H1 (cell line): ENCODE measurements at regions not wholly inside any gene's neighbourhood (a gene's known extent, or its start where the extent isn't known, plus 50 kb on each side); places are given as distances from the start of the nearest gene placed in this dataset.

Source experiments
- CTCF ChIA-PET: fragments of 300-600 bp; sonication (Branson Sonifier 250); formaldehyde crosslinking; loops from one replicate; lab custom pipeline; 2021; ENCODE audit not compliant: partially characterized antibody; lab: Charles Lee
- POLR2A ChIA-PET: fragments of 300-600 bp; sonication (Branson Sonifier 250); formaldehyde crosslinking; loops from one replicate; lab custom pipeline; 2021; ENCODE audit warnings: inconsistent platforms; ENCODE audit not compliant: partially characterized antibody; lab: Charles Lee
- DNase-seq, 2 experiments: peaks; one replicate each; pipeline versions ENCODE4 v3.0.0 to v3.0.0-alpha.2; 2010 to 2022; ENCODE audit warnings: low spot score in 2 of 2, low read depth in 1 of 2, mixed read lengths in 1 of 2
- FAIRE-seq: peaks from 2 replicates; lab custom pipeline; 2011; peaks lifted over from hg19 to GRCh38; lab: Jason Lieb, UNC
- H2AFZ ChIP-seq: 2 replicates; pipeline ENCODE4 v1.8.1; 2012; ENCODE audit warnings: low read length, inconsistent platforms
- H2AK5ac ChIP-seq: 2 replicates; pipeline ENCODE4 v1.6.1; 2013; ENCODE audit warnings: low read depth, low read length
- H2BK120ac ChIP-seq: replicated peaks from 2 replicates; pipeline ENCODE3; 2013; ENCODE audit warnings: low read depth, low read length, inconsistent platforms
- H2BK12ac ChIP-seq: 2 replicates; pipeline ENCODE4 v1.6.1; 2013; ENCODE audit warnings: low read depth, low read length
- H2BK15ac ChIP-seq: 2 replicates; pipeline ENCODE4 v1.6.1; 2013; ENCODE audit warnings: low read length
- H2BK20ac ChIP-seq: 2 replicates; pipeline ENCODE4 v1.6.1; 2013; ENCODE audit warnings: low read length
- H2BK5ac ChIP-seq: 2 replicates; pipeline ENCODE4 v1.6.1; 2013; ENCODE audit warnings: low read depth, low read length
- H3K14ac ChIP-seq: 2 replicates; pipeline ENCODE4 v1.6.1; 2013; ENCODE audit warnings: inconsistent platforms; ENCODE audit not compliant: insufficient read length
- H3K18ac ChIP-seq: 2 replicates; pipeline ENCODE4 v1.6.1; 2013; ENCODE audit warnings: low read length; ENCODE audit errors: extremely low read depth
- H3K23ac ChIP-seq: 2 replicates; pipeline ENCODE4 v1.6.1; 2013; ENCODE audit warnings: inconsistent platforms; ENCODE audit not compliant: insufficient read length
- H3K23me2 ChIP-seq: 2 replicates; pipeline ENCODE4 v1.6.1; 2013; ENCODE audit warnings: low read depth, low read length
- H3K27ac ChIP-seq: 2 replicates; pipeline ENCODE4 v1.6.1; 2011; ENCODE audit warnings: low read depth, low read length, inconsistent platforms
- H3K27me3 ChIP-seq, 4 experiments: replicated peaks in 1 of 4; 1 replicate in 1 of 4; 2 replicates in 3 of 4; pipeline versions ENCODE4 v1.6.1 to v1.8.1; 2011 to 2013; ENCODE audit warnings: low read length in 3 of 4, mild to moderate bottlenecking in 3 of 4, inconsistent platforms in 2 of 4, mixed read lengths in 2 of 4, moderate library complexity in 1 of 4; ENCODE audit not compliant: control insufficient read depth in 3 of 4, insufficient read depth in 3 of 4; ENCODE audit errors: extremely low read depth in 1 of 4
- H3K36me3 ChIP-seq, 4 experiments: 2 replicates each; pipeline versions ENCODE4 v1.6.1 to v1.8.1; 2011 to 2013; ENCODE audit warnings: mild to moderate bottlenecking in 4 of 4, low read length in 3 of 4, moderate library complexity in 2 of 4, control low read depth in 1 of 4, inconsistent platforms in 1 of 4; ENCODE audit not compliant: insufficient read depth in 4 of 4, control insufficient read depth in 2 of 4
- H3K4ac ChIP-seq: replicated peaks from 2 replicates; pipeline ENCODE3; 2013; ENCODE audit warnings: low read length, low read depth, mixed read lengths, inconsistent platforms; ENCODE audit not compliant: insufficient read length
- H3K4me1 ChIP-seq, 4 experiments: replicated peaks in 1 of 4; 1 replicate in 1 of 4; 2 replicates in 3 of 4; pipeline versions ENCODE4 v1.6.1 to v1.8.1; 2011 to 2013; ENCODE audit warnings: low read length in 3 of 4, inconsistent platforms in 2 of 4, mixed read lengths in 1 of 4; ENCODE audit not compliant: insufficient read depth in 4 of 4, control insufficient read depth in 3 of 4
- H3K4me2 ChIP-seq, 2 experiments: 2 replicates each; pipeline versions ENCODE4 v1.6.1 to v1.8.1; 2011 to 2013; ENCODE audit warnings: low read depth in 2 of 2, low read length in 2 of 2, control low read depth in 1 of 2, inconsistent platforms in 1 of 2, mild to moderate bottlenecking in 1 of 2; ENCODE audit not compliant: insufficient read depth in 1 of 2
- H3K4me3 ChIP-seq, 4 experiments: fragments of 200-600, 300-600 bp in 1 of 4; sonication (generic), shearing (Covaris generic), sonication (Bioruptor Twin) in 1 of 4; 2 replicates each; pipeline versions ENCODE4 v1.5.1 to v1.8.1; 2011 to 2016; ENCODE audit warnings: low read length in 4 of 4, low read depth in 3 of 4, control low read depth in 2 of 4, inconsistent platforms in 2 of 4, mild to moderate bottlenecking in 2 of 4, mixed read lengths in 1 of 4, moderate library complexity in 1 of 4; ENCODE audit not compliant: insufficient read depth in 2 of 4; ENCODE audit errors: extremely low read depth in 1 of 4
- H3K56ac ChIP-seq: replicated peaks from 2 replicates; pipeline ENCODE3; 2013; ENCODE audit warnings: low read depth, mild to moderate bottlenecking, mixed read lengths, low read length, inconsistent platforms; ENCODE audit not compliant: insufficient read length
- H3K79me1 ChIP-seq: 2 replicates; pipeline ENCODE4 v1.6.1; 2013; ENCODE audit warnings: low read depth, low read length, control low read depth
- H3K79me2 ChIP-seq, 2 experiments: 2 replicates each; pipeline versions ENCODE4 v1.6.1 to v1.8.1; 2012 to 2013; ENCODE audit warnings: low read length in 2 of 2, mild to moderate bottlenecking in 2 of 2, inconsistent platforms in 1 of 2; ENCODE audit not compliant: insufficient read depth in 2 of 2, control insufficient read depth in 1 of 2
- H3K9ac ChIP-seq, 4 experiments: replicated peaks in 1 of 4; 1 replicate in 1 of 4; 2 replicates in 3 of 4; pipeline versions ENCODE4 v1.6.1 to v1.8.1; 2011 to 2013; ENCODE audit warnings: low read depth in 3 of 4, low read length in 3 of 4, control low read depth in 2 of 4, mild to moderate bottlenecking in 2 of 4, moderate library complexity in 2 of 4, inconsistent platforms in 1 of 4; ENCODE audit errors: extremely low read depth in 1 of 4
- H3K9me3 ChIP-seq, 2 experiments: 2 replicates each; pipeline versions ENCODE4 v1.6.1 to v1.8.1; 2012 to 2013; ENCODE audit warnings: mild to moderate bottlenecking in 2 of 2, moderate library complexity in 2 of 2, control low read depth in 1 of 2, inconsistent platforms in 1 of 2, low read depth in 1 of 2, low read length in 1 of 2, mixed read lengths in 1 of 2; ENCODE audit not compliant: insufficient read depth in 2 of 2
- H4K20me1 ChIP-seq, 2 experiments: replicated peaks in 1 of 2; 2 replicates each; pipeline versions ENCODE3 to v1.8.1; 2011 to 2013; ENCODE audit warnings: inconsistent platforms in 2 of 2, low read length in 2 of 2, mild to moderate bottlenecking in 1 of 2; ENCODE audit not compliant: insufficient read depth in 2 of 2, control insufficient read depth in 1 of 2
- H4K5ac ChIP-seq: 2 replicates; pipeline ENCODE4 v1.6.1; 2013; ENCODE audit warnings: low read length, low read depth, mixed read lengths, inconsistent platforms; ENCODE audit not compliant: insufficient read length
- H4K8ac ChIP-seq: 2 replicates; pipeline ENCODE4 v1.8.0; 2013; ENCODE audit warnings: mild to moderate bottlenecking, moderate library complexity, low read length, inconsistent platforms; ENCODE audit not compliant: insufficient read depth; ENCODE audit errors: extremely low read depth
- H4K91ac ChIP-seq: replicated peaks from 2 replicates; pipeline ENCODE3; 2013; ENCODE audit warnings: low read length, mixed read lengths, inconsistent platforms; ENCODE audit not compliant: insufficient read length
- BACH1 ChIP-seq: IDR thresholded peaks from 2 replicates; pipeline ENCODE4 v1.6.1; 2012; ENCODE audit warnings: low read length, improper control_type of control experiment
- CBX5 ChIP-seq: fragments of 300-800, 300-1000 bp; sonication (generic); IDR thresholded peaks from 2 replicates; pipeline ENCODE4 v1.7.1; 2016; ENCODE audit warnings: antibody characterized with exemption, low read length, low read depth
- CHD1 ChIP-seq: IDR thresholded peaks from 2 replicates; pipeline ENCODE4 v1.6.1; 2012; ENCODE audit warnings: low read depth, low read length, improper control_type of control experiment
- CTBP2 ChIP-seq: IDR thresholded peaks from 2 replicates; pipeline ENCODE4 v1.7.0; 2011; ENCODE audit warnings: borderline replicate concordance, mild to moderate bottlenecking, moderate library complexity, mixed read lengths, low read length; ENCODE audit not compliant: insufficient read depth, insufficient read length
- EZH2 ChIP-seq: fragments of 200-600 bp; sonication (generic); IDR thresholded peaks from 2 replicates; pipeline ENCODE4 v1.7.1; 2012; ENCODE audit warnings: low read depth, mild to moderate bottlenecking, moderate library complexity, low read length, inconsistent platforms; ENCODE audit not compliant: severe bottlenecking
- FOSL1 ChIP-seq: IDR thresholded peaks from 2 replicates; pipeline ENCODE4 v1.6.1; 2011; ENCODE audit warnings: mild to moderate bottlenecking, low read depth, low read length, moderate library complexity; ENCODE audit not compliant: insufficient read depth
- KDM5A ChIP-seq: fragments of 200-600 bp; IDR thresholded peaks from 2 replicates; pipeline ENCODE4 v1.7.1; 2012; ENCODE audit warnings: mild to moderate bottlenecking, low read length, inconsistent platforms, mixed read lengths
- MAFK ChIP-seq: IDR thresholded peaks from 2 replicates; pipeline ENCODE4 v1.6.1; 2012; ENCODE audit warnings: low read depth, mild to moderate bottlenecking, improper control_type of control experiment, low read length
- MAX ChIP-seq: IDR thresholded peaks from 2 replicates; pipeline ENCODE4 v1.6.1; 2012; ENCODE audit warnings: inconsistent platforms
- RAD21 ChIP-seq, 2 experiments: IDR thresholded peaks in 1 of 2; conservative IDR thresholded peaks in 1 of 2; 2 replicates each; pipeline ENCODE4 v1.6.1; 2011; ENCODE audit warnings: low read depth in 2 of 2, low read length in 2 of 2, improper control_type of control experiment in 1 of 2, inconsistent platforms in 1 of 2, mild to moderate bottlenecking in 1 of 2, moderate library complexity in 1 of 2
- RXRA ChIP-seq: IDR thresholded peaks from 2 replicates; pipeline ENCODE4 v1.6.1; 2011; ENCODE audit warnings: low read depth, mild to moderate bottlenecking, low read length, moderate library complexity; ENCODE audit not compliant: insufficient read depth
- SIX5 ChIP-seq: IDR thresholded peaks from 2 replicates; pipeline ENCODE4 v1.6.1; 2011; ENCODE audit warnings: mild to moderate bottlenecking, low read depth, low read length
- SRF ChIP-seq: IDR thresholded peaks from 2 replicates; pipeline ENCODE4 v1.6.1; 2011; ENCODE audit warnings: mild to moderate bottlenecking, low read depth, low read length, moderate library complexity
- TAF7 ChIP-seq: optimal IDR thresholded peaks from 2 replicates; pipeline ENCODE3; 2011; ENCODE audit warnings: low read depth, mild to moderate bottlenecking, inconsistent platforms, low read length, moderate library complexity, borderline replicate concordance
- TEAD4 ChIP-seq: IDR thresholded peaks from 2 replicates; pipeline ENCODE4 v1.6.1; 2012; ENCODE audit warnings: low read depth, low read length, inconsistent platforms, mixed read lengths
- ZNF274 ChIP-seq: IDR thresholded peaks from 2 replicates; pipeline ENCODE4 v1.7.0; 2012; ENCODE audit warnings: low read length, borderline replicate concordance; ENCODE audit errors: extremely low read depth

GRCh38 chr5:113864437-113864836 is 350.9 kb downstream of the YTHDC2 start:
- no peak overlapping the region for H3K18ac ChIP-seq
- H4K20me1 ChIP-seq: no peaks in the 10 kb centered on the region
- no peak overlapping the region for H2AFZ ChIP-seq
- no peaks in the 10 kb centered on the region for H3K23me2 ChIP-seq
- FAIRE-seq (no peak), DNase-seq (no peak)
- H2AK5ac ChIP-seq: no peak overlapping the region
- no peak overlapping the region for H2BK15ac ChIP-seq
- no peak overlapping the region for H3K4ac ChIP-seq
- H3K14ac ChIP-seq: no peak overlapping the region
- H3K56ac ChIP-seq: no peak overlapping the region
- no peaks in the 10 kb centered on the region for H3K79me1 ChIP-seq
- no peak overlapping the region for H2BK20ac ChIP-seq
- ChIA-PET POLR2A (no interaction called here), CTCF (interaction anchor here (1.8 kb wide), 1 partner anchor 26 kb away, joined by 3 read pairs; no protein-coding TSS in a partner anchor)
- H2BK12ac ChIP-seq: no peak overlapping the region
- H3K36me3 ChIP-seq: no peaks in the 10 kb centered on the region
- no peaks in the 10 kb centered on the region for H3K9me3 ChIP-seq
- no peak overlapping the region for H3K4me3 ChIP-seq
- no peak overlapping the region for H3K4me2 ChIP-seq
- H4K91ac ChIP-seq: no peak overlapping the region
- H3K79me2 ChIP-seq: no peaks in the 10 kb centered on the region
- H4K5ac ChIP-seq: no peak overlapping the region
- no peak overlapping the region for H4K8ac ChIP-seq
- no peak overlapping the region for H2BK5ac ChIP-seq
- H3K27me3 ChIP-seq: no peaks in the 10 kb centered on the region
- no peak overlapping the region for H3K27ac ChIP-seq
- H2BK120ac ChIP-seq: no peak overlapping the region
- H3K9ac ChIP-seq: no peak overlapping the region
- no peak overlapping the region for H3K23ac ChIP-seq
- H3K4me1 ChIP-seq: no peaks in the 10 kb centered on the region
- TF ChIP-seq MAX (no peak), RXRA (no peak), CHD1 (no peak), KDM5A (no peak), CTBP2 (no peak), BACH1 (no peak), MAFK (no peak), TEAD4 (no peak), TAF7 (no peak), FOSL1 (no peak), ZNF274 (no peak), CBX5 (no peak), RAD21 (IDR thresholded peaks at IDR 0.05 in 1 of 2, conservative IDR thresholded peaks at IDR 0.05 in 1 of 2; ENCODE audit: low read depth in 2 of 2, low read length in 2 of 2) (no peak), SIX5 (no peak), EZH2 (no peak), SRF (no peak)
